HG03045 (cell line): ENCODE measurements at regions not wholly inside any gene's neighbourhood (a gene's known extent, or its start where the extent isn't known, plus 50 kb on each side); places are given as distances from the start of the nearest gene placed in this dataset.
"Not testable (repeated sequence)": the region's sequence is repeated elsewhere in the genome, so short reads cannot be mapped to it uniquely, and the experiment has no call there.

Experiments
- ATAC-seq: cut with Tn5 transposase; IDR thresholded peaks from one replicate; pipeline ENCODE4 v1.9.1; 2021; ENCODE audit warnings: mild to moderate bottlenecking, moderate library complexity; ENCODE audit not compliant: unreplicated experiment

- no peak for ATAC-seq
Measured at GRCh38 chr18:73352546-73352945, 484.8 kb upstream of the NETO1 start.

GRCh38 chr18:73340135-73340977 lies 472.6 kb upstream of the NETO1 start:
- no peak for ATAC-seq

GRCh38 chr18:73331212-73331772 lies 463.5 kb upstream of the NETO1 start:
- no peak for ATAC-seq

- not testable (repeated sequence) for ATAC-seq
Measured at GRCh38 chr18:73330106-73330505, 462.3 kb upstream of the NETO1 start.

- not testable (repeated sequence) for ATAC-seq
Measured at GRCh38 chr18:73324187-73324831, 456.5 kb upstream of the NETO1 start.

GRCh38 chr18:73318739-73319479 lies 451.1 kb upstream of the NETO1 start:
- no peak for ATAC-seq

- no peak for ATAC-seq
Measured at GRCh38 chr18:73316513-73316912, 448.7 kb upstream of the NETO1 start.

- no peak for ATAC-seq
Measured at GRCh38 chr18:73315381-73315780, 447.6 kb upstream of the NETO1 start.

- ATAC-seq: no peak
Measured at GRCh38 chr18:73313476-73313875, 445.7 kb upstream of the NETO1 start.

GRCh38 chr18:73296686-73297085 lies 428.9 kb upstream of the NETO1 start:
- ATAC-seq: no peak

- ATAC-seq: no peak
Measured at GRCh38 chr18:73292156-73292555, 424.4 kb upstream of the NETO1 start.

GRCh38 chr18:73288813-73289212 lies 421.0 kb upstream of the NETO1 start:
- ATAC-seq: no peak

GRCh38 chr18:73286584-73286983 lies 418.8 kb upstream of the NETO1 start:
- no peak for ATAC-seq

- no peak for ATAC-seq
Measured at GRCh38 chr18:73283788-73284187, 416.0 kb upstream of the NETO1 start.

GRCh38 chr18:73283032-73283431 lies 415.2 kb upstream of the NETO1 start:
- no peak for ATAC-seq

- no peak for ATAC-seq
Measured at GRCh38 chr18:73279498-73279897, 411.7 kb upstream of the NETO1 start.

- no peak for ATAC-seq
Measured at GRCh38 chr18:73274812-73275621, 407.2 kb upstream of the NETO1 start.

- no peak for ATAC-seq
Measured at GRCh38 chr18:73270920-73271634, 403.3 kb upstream of the NETO1 start.

GRCh38 chr18:73264562-73264921 lies 396.8 kb upstream of the NETO1 start:
- no peak for ATAC-seq

- ATAC-seq: no peak
Measured at GRCh38 chr18:73261923-73262322, 394.1 kb upstream of the NETO1 start.
